GM18868 (cell line): ENCODE measurements at regions not wholly inside any gene's neighbourhood (a gene's known extent, or its start where the extent isn't known, plus 50 kb on each side); places are given as distances from the start of the nearest gene placed in this dataset.

Source experiments
- ATAC-seq: cut with Tn5 transposase; IDR thresholded peaks from one replicate; pipeline ENCODE4 v1.9.1; 2021; ENCODE audit warnings: mild to moderate bottlenecking, moderate library complexity; ENCODE audit not compliant: unreplicated experiment

GRCh38 chrX:9147086-9147485, 113.2 kb upstream of the FAM9B start:
- ATAC-seq = no peak

DNA sequence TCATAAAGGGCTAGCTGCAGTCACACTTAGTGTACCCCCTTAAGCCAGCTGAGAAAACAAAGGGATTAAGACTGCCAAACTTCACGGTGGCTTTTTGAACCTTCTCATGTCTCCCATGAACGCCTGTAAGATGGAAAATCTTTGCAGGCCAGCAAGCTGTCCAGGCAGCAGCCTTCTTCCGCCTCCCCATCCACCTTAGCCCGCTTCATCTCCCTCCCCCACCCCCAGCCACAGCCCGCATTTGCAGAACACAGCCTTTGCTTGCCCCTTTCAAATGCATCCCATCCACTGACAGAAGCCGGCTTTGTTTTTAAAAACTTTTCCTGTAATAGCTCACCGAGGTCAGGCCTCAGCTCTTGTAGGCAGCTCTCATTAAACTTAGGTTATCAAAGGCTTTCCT, 113.8 kb upstream of the FAM9B start:
- no peak for ATAC-seq

GRCh38 chrX:9148615-9149399, 114.9 kb upstream of the FAM9B start:
- no peak for ATAC-seq

DNA sequence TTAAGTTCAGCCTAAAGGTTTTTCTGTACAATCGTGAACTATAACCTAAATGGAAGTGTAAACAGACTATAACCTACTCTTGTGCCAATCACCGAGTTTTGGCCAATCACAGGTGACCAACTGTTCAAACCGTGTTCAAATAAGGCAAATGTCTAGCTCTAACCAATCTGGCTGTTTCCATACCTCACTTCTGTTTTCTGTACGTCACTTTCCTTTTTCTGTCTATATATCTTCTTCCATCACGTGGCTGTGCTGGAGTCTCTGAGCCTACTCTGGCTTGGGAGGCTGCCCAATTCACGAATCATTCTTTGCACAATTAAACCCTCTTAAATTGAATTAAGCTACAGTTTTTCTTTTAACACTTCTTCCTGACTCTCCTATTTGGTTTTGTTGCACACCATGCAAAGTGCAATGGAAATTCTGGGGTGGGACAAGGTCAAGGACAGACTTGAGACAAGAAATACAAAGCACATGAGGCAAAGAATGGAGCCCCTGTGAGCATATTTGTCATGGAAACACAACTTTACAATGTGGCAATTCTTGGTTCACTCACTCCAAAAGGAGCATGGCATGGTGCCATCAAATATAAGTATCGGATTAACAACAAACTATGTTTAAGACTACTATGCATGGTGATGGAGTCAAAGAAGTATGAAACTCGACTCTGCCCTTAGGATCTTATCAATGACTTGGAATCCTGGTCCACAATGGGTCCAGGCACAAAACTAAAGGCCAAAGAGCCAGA, 115.7 kb upstream of the FAM9B start:
- no peak for ATAC-seq

DNA sequence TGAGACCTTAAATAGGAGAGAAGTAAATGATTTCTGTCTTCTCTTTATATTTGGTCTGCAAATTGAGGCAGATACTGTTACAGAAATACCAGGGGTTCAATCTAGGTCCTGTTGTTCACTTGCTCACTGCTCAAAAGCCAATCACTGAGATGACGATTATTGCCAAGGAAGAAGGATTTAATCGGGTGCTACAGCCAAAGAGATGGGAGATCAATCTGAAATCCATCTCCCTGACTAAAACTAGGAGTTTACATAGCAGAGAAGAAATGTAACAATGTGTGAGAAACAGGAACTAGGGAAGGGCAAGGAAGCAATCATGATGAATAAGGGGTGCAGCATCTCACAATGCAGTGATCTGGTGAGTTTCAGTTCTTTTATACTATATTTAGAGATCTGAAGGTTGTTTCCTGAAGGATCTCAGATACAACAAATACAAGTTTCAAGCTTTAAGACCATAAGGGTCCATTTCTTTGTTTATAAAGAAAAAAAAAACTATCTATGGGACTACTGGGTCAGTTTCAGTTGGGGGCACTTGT, 117.9 kb upstream of the FAM9B start:
- no peak for ATAC-seq

GRCh38 chrX:9153300-9153699, 119.4 kb upstream of the FAM9B start:
- ATAC-seq = no peak

DNA sequence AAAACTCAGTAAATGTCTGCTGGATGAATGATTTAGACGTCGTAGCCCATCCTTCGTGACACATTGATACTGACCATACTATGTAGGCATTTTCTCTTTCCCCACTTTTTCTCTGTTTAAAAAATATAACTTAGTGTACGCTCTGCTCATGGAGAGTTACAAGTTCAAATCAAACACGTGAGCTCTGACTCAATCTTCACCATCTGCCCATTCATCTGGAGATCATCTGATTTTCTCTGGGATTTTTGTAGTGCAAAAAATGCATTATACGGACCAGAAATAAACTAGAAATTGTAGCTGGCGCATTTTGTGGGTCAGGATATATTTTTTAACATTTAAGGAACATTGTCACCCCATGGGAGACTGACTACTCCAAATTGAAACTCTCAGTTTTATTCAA, 124.7 kb upstream of the FAM9B start:
- no peak for ATAC-seq

GRCh38 chrX:9160698-9161329, 126.9 kb upstream of the FAM9B start:
- ATAC-seq = no peak

GRCh38 chrX:9162698-9163097, 128.8 kb upstream of the FAM9B start:
- no peak for ATAC-seq

DNA sequence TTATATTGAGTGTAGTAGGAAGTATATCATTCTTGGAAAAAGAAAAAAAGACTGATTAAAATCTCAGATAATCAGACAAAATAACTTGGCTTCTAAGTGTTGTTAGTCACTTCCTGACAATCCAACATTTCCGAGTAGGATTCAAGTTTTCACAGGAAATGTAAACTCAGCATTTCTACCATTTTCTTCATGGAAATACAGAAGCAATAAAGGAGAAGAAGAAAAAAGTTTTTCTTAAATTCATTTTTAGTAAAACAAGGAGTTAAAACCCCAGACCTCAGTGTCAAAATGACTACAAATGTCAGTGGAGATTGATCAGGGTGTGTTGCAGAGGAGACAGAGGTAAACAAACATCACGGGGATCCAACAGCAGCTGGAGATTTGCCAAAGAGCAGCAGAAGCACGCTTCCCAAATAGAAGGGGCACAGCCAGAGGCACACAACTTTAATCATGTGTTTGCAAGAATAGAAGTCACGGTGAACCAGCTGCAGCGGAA, 129.3 kb upstream of the FAM9B start:
- ATAC-seq = no peak

DNA sequence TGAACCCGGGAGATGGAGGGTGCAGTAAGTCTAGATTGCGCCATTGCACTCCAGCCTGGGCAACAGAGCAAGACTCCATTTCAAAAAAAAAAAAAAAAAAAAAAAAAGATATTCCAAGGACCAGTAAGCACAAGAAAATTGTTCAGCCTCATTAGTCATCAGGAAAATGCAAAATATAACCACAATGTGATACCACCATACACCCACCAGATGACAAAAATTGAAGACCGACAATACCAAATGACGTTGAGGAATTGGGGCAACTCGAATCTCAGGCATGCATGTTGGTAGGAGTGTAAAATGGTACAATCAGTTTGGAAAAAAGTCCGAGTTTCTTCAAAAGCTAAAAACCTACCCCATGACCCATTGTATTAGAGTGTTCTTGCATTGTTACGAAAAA, 130.2 kb upstream of the FAM9B start:
- no peak for ATAC-seq

DNA sequence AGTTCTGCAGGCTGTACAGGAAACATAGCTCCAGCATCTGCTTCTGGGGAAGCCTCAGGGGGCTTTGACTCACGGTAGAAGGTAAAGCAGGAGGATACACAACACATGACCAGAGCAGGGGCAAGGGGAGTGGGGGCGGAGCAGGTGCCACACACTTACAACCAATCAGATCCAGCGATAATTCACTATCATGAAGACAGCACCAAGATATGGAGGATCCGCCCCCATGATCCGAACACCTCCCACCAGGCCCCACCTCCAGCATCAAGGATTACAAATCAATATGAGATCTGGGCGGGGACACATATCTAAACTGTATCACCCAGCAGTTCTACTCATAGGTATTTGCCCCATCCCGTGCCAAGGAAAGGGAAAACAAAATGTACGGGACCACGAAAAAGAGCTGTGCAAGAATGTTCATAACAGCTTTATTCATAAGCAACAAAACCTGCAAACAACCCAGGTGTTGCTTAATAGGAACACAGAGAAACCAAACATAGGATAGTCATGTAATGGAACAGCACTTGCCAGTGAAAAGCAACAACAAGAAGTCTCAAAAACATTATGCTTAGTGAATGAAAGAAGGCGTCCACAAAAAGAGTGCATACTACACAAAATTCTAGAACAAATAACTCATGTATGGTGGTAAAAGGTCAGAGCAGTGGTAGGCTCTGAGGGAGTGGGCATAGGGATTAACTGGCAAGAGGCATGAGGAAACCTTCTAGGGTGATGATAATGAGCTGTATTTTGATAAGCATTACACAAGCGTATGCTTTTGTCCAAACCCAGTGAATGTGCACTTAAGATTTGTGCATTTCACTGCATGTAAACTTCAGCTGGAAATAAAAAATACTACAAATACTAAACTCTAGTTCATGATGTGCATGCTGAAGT, 130.9 kb upstream of the FAM9B start:
- ATAC-seq = no peak

DNA sequence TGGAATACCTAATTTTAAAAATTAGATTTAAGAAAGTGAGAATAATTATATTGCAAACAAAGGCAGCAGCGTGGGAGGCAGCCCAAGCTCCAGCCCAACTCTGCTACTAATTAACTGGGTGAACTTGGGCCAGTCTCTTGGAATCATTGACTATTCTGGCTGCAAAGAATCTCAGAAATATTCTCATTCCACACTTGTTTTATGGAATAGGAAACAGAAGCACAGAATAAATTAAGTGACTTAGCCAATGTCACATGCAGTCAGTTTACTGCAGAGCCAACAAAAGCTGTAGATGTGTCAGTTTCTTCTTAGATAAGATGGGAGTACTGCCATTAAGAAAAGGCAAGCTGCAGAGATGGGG, 132.6 kb upstream of the FAM9B start:
- ATAC-seq = no peak

- ATAC-seq = no peak
These were observed 138.0 kb upstream of the FAM9B start for GRCh38 chrX:9171841-9172463.

GRCh38 chrX:9172464-9172850, 138.5 kb upstream of the FAM9B start:
- no peak for ATAC-seq

DNA sequence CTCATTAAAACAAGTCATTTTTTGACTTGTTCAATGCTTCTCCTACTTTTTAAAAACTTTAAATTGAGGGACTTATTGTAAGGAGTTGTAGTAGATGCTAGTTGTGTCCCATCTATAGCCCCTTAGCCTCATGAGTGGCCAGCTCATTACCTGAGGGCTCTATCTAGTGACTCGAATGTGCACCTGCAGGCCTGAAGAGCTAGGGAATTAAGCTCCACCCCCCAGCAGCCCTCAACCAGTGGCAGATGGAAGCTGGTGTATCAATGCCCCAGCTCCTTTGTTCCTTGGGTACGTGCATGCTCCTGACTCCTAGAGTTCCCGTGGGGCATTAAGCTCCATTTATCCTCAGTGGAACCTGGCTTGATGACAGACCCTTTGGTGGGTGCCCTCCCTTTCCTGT, 146.7 kb upstream of the FAM9B start:
- no peak for ATAC-seq

GRCh38 chrX:9182041-9182440, 148.1 kb upstream of the FAM9B start:
- no peak for ATAC-seq

- no peak for ATAC-seq
These were observed 149.6 kb upstream of the FAM9B start for GRCh38 chrX:9183481-9183880.

- ATAC-seq = no peak
These were observed 150.3 kb upstream of the FAM9B start for GRCh38 chrX:9184211-9184610.

GRCh38 chrX:9188117-9188516, 154.2 kb upstream of the FAM9B start:
- ATAC-seq = no peak
